T-cell (primary cell): ENCODE measurements at regions not wholly inside any gene's neighbourhood (a gene's known extent, or its start where the extent isn't known, plus 50 kb on each side); places are given as distances from the start of the nearest gene placed in this dataset.

ENCODE experiments used
- ATAC-seq, 4 experiments: fragments of 200-7000 bp in 3 of 4; fragments of 150-1000 bp in 1 of 4; cut with Tn5 transposase; replicated peaks in 1 of 4; 1 replicate in 3 of 4; 2 replicates in 1 of 4; pipeline ENCODE4 v1.10.0; 2021; ENCODE audit warnings: moderate library complexity in 3 of 4, mild to moderate bottlenecking in 2 of 4, moderate number of reproducible peaks in 1 of 4
- CTCF ChIA-PET, 2 donors: fragments of 300-600 bp; sonication (Branson Sonifier 250); formaldehyde crosslinking; loops; one replicate each; lab custom pipeline; 2022; ENCODE audit warnings: antibody characterized with exemption in 2 of 2; lab: Charles Lee
- POLR2A ChIA-PET, 2 donors: fragments of 300-600 bp; sonication (Branson Sonifier 250); formaldehyde crosslinking; loops; one replicate each; lab custom pipeline; 2022; ENCODE audit warnings: antibody characterized with exemption in 2 of 2; lab: Charles Lee
- DNase-seq, 35 experiments: peaks; one replicate each; pipeline versions ENCODE4 v3.0.0 to v3.0.0-alpha.2; 2013 to 2023
- H3K27ac ChIP-seq: one replicate; pipeline ENCODE4 v1.5.1; 2013; ENCODE audit warnings: low read length
- H3K27me3 ChIP-seq, 2 experiments: replicated peaks in 1 of 2; 1 replicate in 1 of 2; 2 replicates in 1 of 2; pipeline versions ENCODE4 v1.6.1 to v1.7.0; 2013; ENCODE audit warnings: low read length in 1 of 2, mixed read lengths in 1 of 2; ENCODE audit not compliant: control insufficient read depth in 2 of 2, insufficient read depth in 2 of 2; ENCODE audit errors: extremely low read depth in 1 of 2
- H3K36me3 ChIP-seq, 2 donors: 1 replicate in 1 of 2; 2 replicates in 1 of 2; pipeline versions ENCODE4 v1.6.1 to v1.7.0; 2013; ENCODE audit warnings: low read length in 1 of 2; ENCODE audit not compliant: control insufficient read depth in 2 of 2, insufficient read depth in 1 of 2; ENCODE audit errors: extremely low read depth in 1 of 2
- H3K4me1 ChIP-seq, 2 experiments: 1 replicate in 1 of 2; 2 replicates in 1 of 2; pipeline versions ENCODE4 v1.6.1 to v1.7.0; 2013; ENCODE audit warnings: low read length in 2 of 2, mixed read lengths in 1 of 2; ENCODE audit not compliant: insufficient read depth in 2 of 2, control insufficient read depth in 1 of 2; ENCODE audit errors: extremely low read depth in 1 of 2
- H3K4me3 ChIP-seq, 2 donors: 1 replicate in 1 of 2; 2 replicates in 1 of 2; pipeline versions ENCODE4 v1.5.1 to v1.7.0; 2013; ENCODE audit warnings: mild to moderate bottlenecking in 2 of 2, low read length in 1 of 2, moderate library complexity in 1 of 2; ENCODE audit not compliant: control insufficient read depth in 1 of 2; ENCODE audit errors: extremely low read depth in 1 of 2
- H3K9me3 ChIP-seq: 2 replicates; pipeline ENCODE4 v1.7.0; 2013
- H3K27ac Mint-ChIP-seq, 2 donors: one replicate each; pipeline ENCODE4 v1.8.0; 2020 to 2021; ENCODE audit warnings: mild to moderate bottlenecking in 2 of 2, mixed read lengths in 2 of 2
- H3K27me3 Mint-ChIP-seq, 2 donors: one replicate each; pipeline ENCODE4 v1.8.0; 2021 to 2022; ENCODE audit warnings: mixed read lengths in 2 of 2
- H3K36me3 Mint-ChIP-seq: one replicate; pipeline ENCODE4 v1.8.0; 2021; ENCODE audit warnings: mixed read lengths
- H3K4me1 Mint-ChIP-seq, 3 donors: one replicate each; pipeline ENCODE4 v1.8.0; 2020 to 2022; ENCODE audit warnings: mixed read lengths in 3 of 3, mild to moderate bottlenecking in 1 of 3
- H3K4me3 Mint-ChIP-seq, 3 donors: one replicate each; pipeline ENCODE4 v1.8.0; 2020 to 2022; ENCODE audit warnings: mild to moderate bottlenecking in 3 of 3, mixed read lengths in 3 of 3, moderate library complexity in 3 of 3
- H3K9me3 Mint-ChIP-seq, 3 donors: one replicate each; pipeline ENCODE4 v1.8.0; 2020 to 2022; ENCODE audit warnings: mixed read lengths in 3 of 3
- WGBS: methylation state at CpG from one replicate; pipeline ENCODE4 v1.1.5; 2013; ENCODE audit warnings: missing lambda C conversion rate; ENCODE audit not compliant: insufficient coverage; 5-methylcytosine and 5-hydroxymethylcytosine counted together

DNA sequence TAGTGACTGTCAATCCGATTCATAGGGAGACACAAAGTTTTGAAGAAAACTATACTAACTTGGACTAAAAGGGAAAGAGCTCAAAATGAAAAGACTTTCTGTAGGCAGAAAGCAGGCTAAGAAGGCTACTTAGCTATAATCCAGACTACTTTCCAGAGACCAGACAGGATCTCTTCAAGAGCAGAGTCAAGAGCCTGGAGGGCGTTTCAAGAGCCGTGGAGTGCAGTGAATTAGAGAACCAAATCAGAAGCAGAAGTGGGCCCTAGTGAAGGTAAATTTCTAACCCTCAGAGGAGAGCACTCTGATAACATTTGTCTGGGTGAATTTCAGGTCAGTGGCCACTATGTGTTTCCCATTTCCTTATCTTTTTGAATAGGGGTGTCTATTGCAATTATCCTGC is 76.4 kb downstream of the CGGBP1 start:
- H3K4me1 Mint-ChIP-seq = no peaks in the 10 kb centered on the region
- no peak overlapping the region for H3K4me3 ChIP-seq

DNA sequence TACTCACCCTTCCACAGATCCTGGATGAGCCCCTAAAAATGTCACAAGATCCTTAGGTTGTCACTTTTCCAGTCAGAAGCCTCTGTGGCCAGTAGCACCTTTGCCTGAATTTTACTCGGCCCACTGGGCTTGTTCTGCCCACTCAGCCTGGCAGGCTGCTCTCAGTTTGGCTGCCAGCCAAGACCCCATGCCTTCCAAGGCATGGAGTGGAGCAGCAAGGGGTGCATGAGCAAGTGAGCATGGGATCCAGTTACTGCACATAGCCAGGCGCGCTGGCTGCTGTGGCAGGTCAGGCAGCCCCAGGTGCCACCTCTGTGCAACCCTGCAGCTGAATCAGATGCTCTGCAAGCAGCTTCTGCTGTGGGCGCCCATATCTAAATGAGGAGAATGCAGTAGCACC is 79.3 kb downstream of the CGGBP1 start:
- peaks cover 0 to 4% of the 10 kb centered on the region in 2 donors for H3K27me3 Mint-ChIP-seq
- Histone ChIP-seq H3K27ac (no peak overlapping the region), H3K4me3 (no peak overlapping the region), H3K4me1 (no peaks in the 10 kb centered on the region), H3K36me3 (no peaks in the 10 kb centered on the region), H3K27me3 (peaks cover 0 to 16% of the 10 kb centered on the region in 2 experiments), H3K9me3 (no peaks in the 10 kb centered on the region)
- H3K36me3 Mint-ChIP-seq = no peaks in the 10 kb centered on the region
- DNase-seq (no peak), ATAC-seq (no peak)
- H3K4me1 Mint-ChIP-seq = no peaks in the 10 kb centered on the region
- no peak overlapping the region for H3K4me3 Mint-ChIP-seq
- H3K27ac Mint-ChIP-seq = no peak overlapping the region
- WGBS = 83% methylated on average over 4 of the region's 4 CpGs
- ChIA-PET CTCF (no interaction called here), POLR2A (no interaction called here)
- no peaks in the 10 kb centered on the region for H3K9me3 Mint-ChIP-seq

More for the DNA sequence above, 76.4 kb downstream of the CGGBP1 start:
- DNase-seq (no peak), ATAC-seq (no peak)
- H3K4me1 ChIP-seq = no peaks in the 10 kb centered on the region
- no peaks in the 10 kb centered on the region for H3K36me3 Mint-ChIP-seq
- peaks cover 0 to 4% of the 10 kb centered on the region in 2 donors for H3K27me3 Mint-ChIP-seq
- CTCF ChIA-PET = no interaction called here
- POLR2A ChIA-PET = interaction anchor here in 1 of 2 donors (0.7 kb wide), 1 partner anchor 184 kb away, joined by 3 read pairs; no protein-coding TSS in a partner anchor
- H3K27ac ChIP-seq = no peak overlapping the region
- H3K4me3 Mint-ChIP-seq = no peak overlapping the region
- no peak overlapping the region for H3K27ac Mint-ChIP-seq
- H3K27me3 ChIP-seq = peaks cover 0 to 16% of the 10 kb centered on the region in 2 experiments
- H3K9me3 ChIP-seq = no peaks in the 10 kb centered on the region
- H3K9me3 Mint-ChIP-seq = no peaks in the 10 kb centered on the region
- WGBS = no CpG with 5 or more reads among the region's 3 CpGs
- no peaks in the 10 kb centered on the region for H3K36me3 ChIP-seq

DNA sequence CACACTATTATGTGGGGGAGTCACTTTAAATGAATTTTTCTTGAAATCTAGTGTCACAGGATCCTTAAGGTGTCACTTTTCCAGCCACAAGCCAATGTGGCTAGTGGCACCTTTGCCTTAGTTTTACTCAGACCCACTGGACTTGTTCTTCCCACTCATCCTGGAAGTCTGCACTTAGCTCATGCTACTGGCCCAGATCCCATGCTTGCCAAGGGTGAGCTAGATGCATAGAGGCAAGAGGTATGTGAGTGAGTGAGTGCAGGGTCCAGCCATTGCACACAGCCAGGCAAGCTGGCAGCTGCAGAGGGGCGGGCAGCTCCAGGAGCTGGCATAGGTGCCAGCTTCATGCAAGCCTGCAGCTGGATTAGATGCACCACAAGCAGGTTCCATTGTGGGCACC is 81.0 kb downstream of the CGGBP1 start:
- Mint-ChIP-seq H3K4me3 (no peak overlapping the region), H3K27ac (no peak overlapping the region), H3K36me3 (no peaks in the 10 kb centered on the region), H3K27me3 (peaks cover 0 to 4% of the 10 kb centered on the region in 2 donors), H3K9me3 (no peaks in the 10 kb centered on the region), H3K4me1 (no peaks in the 10 kb centered on the region)
- H3K27ac ChIP-seq = no peak overlapping the region
- ATAC-seq = no peak
- peaks cover 0 to 16% of the 10 kb centered on the region in 2 experiments for H3K27me3 ChIP-seq
- no peaks in the 10 kb centered on the region for H3K9me3 ChIP-seq
- ChIA-PET CTCF (interaction anchor here (1.2 kb wide), 2 partner anchors 26 to 198 kb away, joined by 3 read pairs; no protein-coding TSS in a partner anchor), POLR2A (no interaction called here)
- no peak for DNase-seq
- WGBS = 93% methylated on average over 1 of the region's 1 CpG
- no peak overlapping the region for H3K4me3 ChIP-seq
- no peaks in the 10 kb centered on the region for H3K4me1 ChIP-seq
- H3K36me3 ChIP-seq = no peaks in the 10 kb centered on the region

DNA sequence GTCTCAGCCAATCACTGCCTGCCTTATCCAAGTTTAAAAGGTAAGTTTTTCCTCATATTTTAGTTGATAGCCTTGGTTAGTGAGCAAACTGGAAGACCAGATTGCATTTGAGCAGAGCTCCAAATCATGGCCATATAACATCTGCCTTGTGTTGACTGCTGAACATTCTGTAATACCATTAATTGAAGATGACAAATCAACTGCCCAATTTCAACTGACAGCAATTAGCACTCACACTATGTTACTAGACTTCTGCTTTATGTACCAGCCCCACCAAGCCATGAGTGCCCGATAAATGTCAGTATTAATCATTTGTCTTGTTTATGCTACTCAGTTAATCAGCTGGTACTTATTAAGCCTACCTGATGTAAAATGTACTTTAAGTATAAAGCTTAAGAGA is 83.1 kb downstream of the CGGBP1 start:
- Mint-ChIP-seq H3K27me3 (peaks cover 0 to 4% of the 10 kb centered on the region in 2 donors), H3K9me3 (no peaks in the 10 kb centered on the region), H3K4me3 (no peak overlapping the region), H3K4me1 (no peaks in the 10 kb centered on the region), H3K36me3 (no peaks in the 10 kb centered on the region), H3K27ac (no peak overlapping the region)
- Histone ChIP-seq H3K4me1 (no peaks in the 10 kb centered on the region), H3K4me3 (no peak overlapping the region), H3K36me3 (no peaks in the 10 kb centered on the region), H3K27me3 (peaks cover 0 to 16% of the 10 kb centered on the region in 2 experiments), H3K27ac (no peak overlapping the region), H3K9me3 (no peaks in the 10 kb centered on the region)
- ATAC-seq = no peak
- no peak for DNase-seq
- ChIA-PET POLR2A (no interaction called here), CTCF (no interaction called here)
- WGBS = no CpG with 5 or more reads among the region's 1 CpG

DNA sequence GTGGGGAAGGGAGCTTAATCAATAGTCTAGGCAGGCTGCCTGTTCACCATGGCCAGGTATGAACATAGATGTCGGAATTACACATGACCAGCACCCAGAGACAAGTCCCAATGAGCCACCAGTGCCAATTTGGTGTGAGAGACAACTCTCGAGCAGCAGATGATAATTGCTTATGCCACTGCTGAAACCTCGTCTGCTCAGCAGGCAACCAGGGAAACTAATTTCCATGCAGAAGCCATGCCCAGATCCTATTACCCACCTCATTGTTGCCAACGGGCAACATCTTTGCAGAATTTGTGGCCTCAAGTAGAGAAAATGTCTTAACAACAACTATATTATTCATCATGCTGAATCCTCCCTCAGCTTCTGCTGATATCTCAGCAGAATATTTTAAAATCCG is 84.9 kb downstream of the CGGBP1 start:
- Mint-ChIP-seq H3K4me3 (no peak overlapping the region), H3K9me3 (no peaks in the 10 kb centered on the region), H3K4me1 (no peaks in the 10 kb centered on the region), H3K27me3 (peaks cover 0 to 4% of the 10 kb centered on the region in 2 donors), H3K27ac (no peak overlapping the region), H3K36me3 (no peaks in the 10 kb centered on the region)
- POLR2A ChIA-PET = no interaction called here
- ATAC-seq = no peak
- 79% methylated on average over 2 of the region's 5 CpGs for WGBS
- no peak overlapping the region for H3K27ac ChIP-seq
- H3K9me3 ChIP-seq = no peaks in the 10 kb centered on the region
- H3K27me3 ChIP-seq = peaks cover 0 to 9% of the 10 kb centered on the region in 2 experiments
- H3K4me3 ChIP-seq = no peak overlapping the region
- CTCF ChIA-PET = no interaction called here
- no peak for DNase-seq
- no peaks in the 10 kb centered on the region for H3K4me1 ChIP-seq
- H3K36me3 ChIP-seq = no peaks in the 10 kb centered on the region

DNA sequence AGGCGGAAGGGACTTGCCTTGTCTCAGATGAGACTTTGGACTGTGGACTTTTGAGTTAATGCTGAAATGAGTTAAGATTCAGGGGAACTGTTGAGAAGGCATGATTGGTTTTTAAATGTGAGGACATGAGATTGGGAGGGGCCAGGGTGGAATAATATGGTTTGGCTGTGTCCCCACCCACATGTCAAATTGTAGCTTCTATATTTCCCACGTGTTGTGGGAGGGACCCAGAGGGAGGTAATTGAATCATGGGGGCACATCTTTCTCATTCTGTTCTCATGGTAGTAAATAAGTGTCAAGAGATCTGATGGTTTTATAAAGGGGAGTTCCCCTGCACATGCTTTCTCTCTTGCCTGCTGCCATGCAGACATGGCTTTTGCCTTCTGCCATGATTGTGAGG is 89.2 kb downstream of the CGGBP1 start:
- no peak overlapping the region for H3K27ac ChIP-seq
- no peaks in the 10 kb centered on the region for H3K4me1 ChIP-seq
- H3K9me3 Mint-ChIP-seq = no peaks in the 10 kb centered on the region
- H3K4me3 ChIP-seq = no peak overlapping the region
- CTCF ChIA-PET = no interaction called here
- H3K4me3 Mint-ChIP-seq = no peak overlapping the region
- DNase-seq (no peak), ATAC-seq (no peak)
- no peaks in the 10 kb centered on the region for H3K27me3 Mint-ChIP-seq
- WGBS = 60% methylated on average over 1 of the region's 2 CpGs
- no peaks in the 10 kb centered on the region for H3K9me3 ChIP-seq
- POLR2A ChIA-PET = no interaction called here
- H3K27me3 ChIP-seq = no peaks in the 10 kb centered on the region
- H3K4me1 Mint-ChIP-seq = no peaks in the 10 kb centered on the region
- H3K27ac Mint-ChIP-seq = no peak overlapping the region
- H3K36me3 ChIP-seq = no peaks in the 10 kb centered on the region
- H3K36me3 Mint-ChIP-seq = no peaks in the 10 kb centered on the region

DNA sequence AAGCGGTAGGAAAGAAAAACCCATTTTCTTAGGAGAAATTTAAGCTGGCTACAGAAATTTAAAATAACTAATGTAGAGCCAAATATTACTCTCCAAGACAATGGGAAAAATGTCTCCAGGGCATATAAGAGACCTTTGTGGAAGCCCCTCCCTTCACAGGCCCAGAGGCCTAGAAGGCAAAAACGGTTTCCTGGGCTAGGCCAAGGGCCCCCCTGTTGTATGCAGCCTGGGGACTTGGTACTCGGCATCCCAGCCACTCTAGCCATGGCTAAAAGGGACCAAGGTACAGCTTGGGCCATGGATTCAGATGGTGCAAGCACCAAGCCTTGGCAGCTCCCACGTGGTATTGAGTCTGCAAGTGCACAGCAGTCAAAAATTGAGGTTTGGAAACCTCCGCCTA is 90.1 kb downstream of the CGGBP1 start:
- Mint-ChIP-seq H3K9me3 (no peaks in the 10 kb centered on the region), H3K4me3 (no peak overlapping the region), H3K27ac (no peak overlapping the region), H3K27me3 (no peaks in the 10 kb centered on the region), H3K36me3 (no peaks in the 10 kb centered on the region), H3K4me1 (no peaks in the 10 kb centered on the region)
- ATAC-seq = no peak
- H3K36me3 ChIP-seq = no peaks in the 10 kb centered on the region
- DNase-seq = no peak
- ChIA-PET POLR2A (no interaction called here), CTCF (interaction anchor here in 1 of 2 donors (0.6 to 0.7 kb wide), 2 partner anchors 94 to 433 kb away, joined by 3 read pairs; no protein-coding TSS in a partner anchor)
- H3K27ac ChIP-seq = no peak overlapping the region
- no peaks in the 10 kb centered on the region for H3K27me3 ChIP-seq
- H3K4me3 ChIP-seq = no peak overlapping the region
- WGBS = 83% methylated on average over 4 of the region's 5 CpGs
- no peaks in the 10 kb centered on the region for H3K4me1 ChIP-seq
- no peaks in the 10 kb centered on the region for H3K9me3 ChIP-seq
